ENCODE measurements at regions not wholly inside any gene's neighbourhood (a gene's known extent, or its start where the extent isn't known, plus 50 kb on each side); places are given as distances from the start of the nearest gene placed in this dataset.

- DNase-seq: no peak
Observed at GRCh38 chr5:8570528-8570927, 701.6 kb downstream of the MTRR start.

- DNase-seq: no peak
Observed at GRCh38 chr5:8576178-8576577, 707.2 kb downstream of the MTRR start.

- no peak for DNase-seq
Observed at GRCh38 chr5:8577792-8578191, 708.8 kb downstream of the MTRR start.

GRCh38 chr5:8580298-8580697 is 711.4 kb downstream of the MTRR start:
- no peak for DNase-seq

GRCh38 chr5:8581047-8581446 is 712.1 kb downstream of the MTRR start:
- no peak for DNase-seq

- DNase-seq: no peak
Observed at GRCh38 chr5:8585230-8586018, 716.5 kb downstream of the MTRR start.

GRCh38 chr5:8590959-8591358 is 722.0 kb downstream of the MTRR start:
- no peak for DNase-seq

- no peak for DNase-seq
Observed at GRCh38 chr5:8598356-8598755, 729.4 kb downstream of the MTRR start.

- DNase-seq: no peak
Observed at GRCh38 chr5:8598996-8599395, 730.0 kb downstream of the MTRR start.

GRCh38 chr5:8600843-8601242 is 731.9 kb downstream of the MTRR start:
- DNase-seq: no peak

- no peak for DNase-seq
Observed at GRCh38 chr5:8601831-8602354, 732.9 kb downstream of the MTRR start.

- no peak for DNase-seq
Observed at GRCh38 chr5:8606231-8606630, 737.3 kb downstream of the MTRR start.

- no peak for DNase-seq
Observed at GRCh38 chr5:8611067-8611466, 742.1 kb downstream of the MTRR start.

- DNase-seq: no peak
Observed at GRCh38 chr5:8613078-8613685, 744.2 kb downstream of the MTRR start.

GRCh38 chr5:8615142-8615858 is 746.4 kb downstream of the MTRR start:
- DNase-seq: no peak

- DNase-seq: no peak
Observed at GRCh38 chr5:8628521-8628920, 759.6 kb downstream of the MTRR start.

GRCh38 chr5:8633259-8633658 is 764.3 kb downstream of the MTRR start:
- DNase-seq: no peak

GRCh38 chr5:8633696-8634095 is 764.7 kb downstream of the MTRR start:
- no peak for DNase-seq

- no peak for DNase-seq
Observed at GRCh38 chr5:8634219-8634618, 765.3 kb downstream of the MTRR start.

GRCh38 chr5:8641786-8642505 is 773.0 kb downstream of the MTRR start:
- no peak for DNase-seq

- DNase-seq: no peak
Observed at GRCh38 chr5:8644377-8644776, 775.4 kb downstream of the MTRR start.

- DNase-seq: no peak
Observed at GRCh38 chr5:8647111-8647510, 778.2 kb downstream of the MTRR start.

- DNase-seq: no peak
Observed at GRCh38 chr5:8650186-8650585, 781.2 kb downstream of the MTRR start.

Measured in dermis blood vessel endothelial cell (primary cell).